PC-9 (cell line): ENCODE measurements at regions not wholly inside any gene's neighbourhood (a gene's known extent, or its start where the extent isn't known, plus 50 kb on each side); places are given as distances from the start of the nearest gene placed in this dataset.

Source experiments
- BruUV-seq: library from RNA; stranded (reverse); fragments of 400-500 nt; replicated peaks from 2 replicates; lab custom pipeline; 2021; lab: Mats Ljungman, UMichigan
- CTCF ChIA-PET: fragments of 300-600 bp; sonication (Branson Sonifier 250); formaldehyde crosslinking; loops from one replicate; lab custom pipeline; 2022; ENCODE audit warnings: antibody characterized with exemption; lab: Charles Lee
- POLR2A ChIA-PET: fragments of 300-600 bp; sonication (Branson Sonifier 250); formaldehyde crosslinking; loops from one replicate; lab custom pipeline; 2022; ENCODE audit warnings: antibody characterized with exemption; ENCODE audit not compliant: unreplicated experiment; lab: Charles Lee
- DNase-seq, 2 experiments: peaks; one replicate each; pipeline versions ENCODE4 v3.0.0 to v3.0.0-alpha.2; 2015 to 2022; ENCODE audit warnings: mixed read lengths in 1 of 2
- H2AFZ ChIP-seq: fragments of 200-600 bp; sonication (generic); 2 replicates; pipeline ENCODE4 v1.8.1; 2017; ENCODE audit warnings: antibody characterized with exemption
- H3F3A ChIP-seq: fragments of 200-600 bp; sonication (generic); 2 replicates; pipeline ENCODE4 v1.8.1; 2017; ENCODE audit warnings: antibody characterized with exemption, mild to moderate bottlenecking, low read depth; ENCODE audit not compliant: insufficient read depth
- H3K27ac ChIP-seq: fragments of 200-600 bp; sonication (generic); 2 replicates; pipeline ENCODE4 v1.6.1; 2016; ENCODE audit warnings: mixed run types
- H3K27me3 ChIP-seq: fragments of 200-600 bp; sonication (generic); 2 replicates; pipeline ENCODE4 v1.6.1; 2016; ENCODE audit warnings: low read depth, mixed run types; ENCODE audit not compliant: insufficient read depth
- H3K36me3 ChIP-seq: fragments of 200-600 bp; sonication (generic); 2 replicates; pipeline ENCODE4 v1.6.1; 2016; ENCODE audit warnings: low read depth, mixed run types
- H3K4me1 ChIP-seq: fragments of 200-600 bp; sonication (generic); replicated peaks from 2 replicates; pipeline ENCODE4 v1.6.1; 2016; ENCODE audit warnings: mixed run types; ENCODE audit not compliant: insufficient read depth
- H3K4me2 ChIP-seq: fragments of 200-600 bp; sonication (generic); 2 replicates; pipeline ENCODE4 v1.6.1; 2017; ENCODE audit warnings: mixed run types
- H3K4me3 ChIP-seq: fragments of 200-600 bp; sonication (generic); 2 replicates; pipeline ENCODE4 v1.6.1; 2016; ENCODE audit warnings: mixed run types
- H3K79me2 ChIP-seq: fragments of 200-600 bp; sonication (generic); 2 replicates; pipeline ENCODE4 v1.6.1; 2017; ENCODE audit warnings: low read depth, mixed run types
- H3K9me2 ChIP-seq: fragments of 200-600 bp; sonication (generic); 2 replicates; pipeline ENCODE4 v1.8.1; 2017; ENCODE audit warnings: mild to moderate bottlenecking; ENCODE audit not compliant: insufficient read depth
- H3K9me3 ChIP-seq: fragments of 200-600 bp; sonication (generic); 2 replicates; pipeline ENCODE4 v1.8.1; 2016; ENCODE audit warnings: low read depth; ENCODE audit not compliant: insufficient read depth
- H4K20me1 ChIP-seq: fragments of 200-600 bp; sonication (generic); 2 replicates; pipeline ENCODE4 v1.8.1; 2017; ENCODE audit not compliant: insufficient read depth
- EZH2 ChIP-seq: fragments of 200-600 bp; sonication (generic); IDR thresholded peaks from 2 replicates; pipeline ENCODE4 v1.8.0; 2017; ENCODE audit warnings: antibody characterized with exemption, low read depth
- intact Hi-C: fragments of 100-400 bp; cut with micrococcal nuclease; formaldehyde crosslinking; loops from one replicate; pipeline ENCODE4 v1.10.0; 2022; ENCODE audit not compliant: unreplicated experiment
- TF ChIP-seq, protein P1 (sequence below): fragments of 200-600 bp; sonication (generic); conservative IDR thresholded peaks from 2 replicates; pipeline ENCODE4 v1.6.1; 2017; ENCODE audit warnings: mixed run types, antibody characterized with exemption, mild to moderate bottlenecking, moderate library complexity

DNA sequence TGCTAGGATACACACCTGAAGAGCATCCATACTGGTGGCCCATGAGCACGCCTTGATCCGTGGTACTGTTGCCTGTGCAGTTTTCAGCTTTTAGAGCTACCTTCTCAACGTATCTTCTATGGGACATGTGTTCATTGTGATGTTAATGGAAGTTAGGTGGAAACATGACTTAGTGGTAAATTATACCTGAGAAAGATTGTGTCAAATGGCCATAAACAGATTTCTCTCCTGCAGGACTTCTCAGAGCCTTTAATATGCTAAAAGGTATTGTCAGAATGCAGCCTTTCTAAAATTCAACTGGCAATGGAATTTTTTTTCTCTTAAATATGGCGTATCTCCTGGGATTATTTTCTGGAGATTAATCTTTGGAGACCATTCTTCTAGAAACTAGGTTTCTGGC lies 148.5 kb downstream of the CDC5L start:
- ChIA-PET POLR2A (no interaction called here), CTCF (no interaction called here)
- no peak overlapping the region for H2AFZ ChIP-seq
- DNase-seq, result no peak
- no peak overlapping the region for H3K4me2 ChIP-seq
- no TSS peak for BruUV-seq
- intact Hi-C loops, result no loop called here
- H3K79me2 ChIP-seq, result no peaks in the 10 kb centered on the region
- no peaks in the 10 kb centered on the region for H3K9me3 ChIP-seq
- no peak overlapping the region for H3K27ac ChIP-seq
- H3K27me3 ChIP-seq, result 0 out of 2 replicates have a peak, but pooled peaks cover 5% of the 10 kb centered on the region
- H3K4me1 ChIP-seq, result no peaks in the 10 kb centered on the region
- no peak for TF ChIP-seq EZH2
- TF ChIP-seq, protein P1, sequence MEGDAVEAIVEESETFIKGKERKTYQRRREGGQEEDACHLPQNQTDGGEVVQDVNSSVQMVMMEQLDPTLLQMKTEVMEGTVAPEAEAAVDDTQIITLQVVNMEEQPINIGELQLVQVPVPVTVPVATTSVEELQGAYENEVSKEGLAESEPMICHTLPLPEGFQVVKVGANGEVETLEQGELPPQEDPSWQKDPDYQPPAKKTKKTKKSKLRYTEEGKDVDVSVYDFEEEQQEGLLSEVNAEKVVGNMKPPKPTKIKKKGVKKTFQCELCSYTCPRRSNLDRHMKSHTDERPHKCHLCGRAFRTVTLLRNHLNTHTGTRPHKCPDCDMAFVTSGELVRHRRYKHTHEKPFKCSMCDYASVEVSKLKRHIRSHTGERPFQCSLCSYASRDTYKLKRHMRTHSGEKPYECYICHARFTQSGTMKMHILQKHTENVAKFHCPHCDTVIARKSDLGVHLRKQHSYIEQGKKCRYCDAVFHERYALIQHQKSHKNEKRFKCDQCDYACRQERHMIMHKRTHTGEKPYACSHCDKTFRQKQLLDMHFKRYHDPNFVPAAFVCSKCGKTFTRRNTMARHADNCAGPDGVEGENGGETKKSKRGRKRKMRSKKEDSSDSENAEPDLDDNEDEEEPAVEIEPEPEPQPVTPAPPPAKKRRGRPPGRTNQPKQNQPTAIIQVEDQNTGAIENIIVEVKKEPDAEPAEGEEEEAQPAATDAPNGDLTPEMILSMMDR, result no peak
- H3K9me2 ChIP-seq, result no peaks in the 10 kb centered on the region
- no peaks in the 10 kb centered on the region for H3K36me3 ChIP-seq
- H3F3A ChIP-seq, result no peaks in the 10 kb centered on the region
- no peaks in the 10 kb centered on the region for H4K20me1 ChIP-seq
- no peak overlapping the region for H3K4me3 ChIP-seq

DNA sequence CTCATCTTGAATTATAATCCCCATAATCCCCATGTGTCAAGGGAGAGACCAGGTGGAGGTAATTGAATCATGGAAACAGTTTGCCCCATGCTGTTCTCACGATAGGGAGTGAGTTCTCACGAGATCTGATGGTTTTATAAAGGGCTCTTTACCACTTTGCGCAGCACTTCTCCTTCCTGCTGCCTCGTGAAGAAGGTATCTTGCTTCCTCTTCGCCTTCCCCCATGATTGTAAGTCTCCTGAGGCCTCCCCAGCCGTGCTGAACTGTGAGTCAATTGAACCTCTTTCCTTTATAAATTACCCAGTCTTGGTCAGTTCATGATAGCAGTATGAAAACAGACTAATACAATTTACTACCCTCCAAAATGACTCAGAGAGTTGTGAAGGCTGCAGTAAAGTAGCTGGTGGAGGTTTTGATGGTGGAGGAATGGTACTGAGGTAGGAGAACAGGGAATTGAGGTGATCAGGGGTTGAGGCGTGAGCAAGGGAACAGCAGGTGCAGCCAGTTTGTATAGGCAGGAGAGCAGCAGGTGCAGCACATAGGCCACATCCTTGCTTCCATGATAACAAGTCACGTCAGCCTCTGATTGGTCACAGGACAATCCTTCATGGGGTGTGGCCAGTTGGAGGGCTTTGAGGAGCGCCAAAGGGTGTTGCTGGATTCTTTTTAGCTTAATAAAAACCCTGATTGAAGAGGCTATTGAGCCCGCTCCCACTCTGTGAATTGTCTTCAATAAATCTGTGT lies 150.0 kb downstream of the CDC5L start:
- H3K4me2 ChIP-seq, result no peak overlapping the region
- no peaks in the 10 kb centered on the region for H3K79me2 ChIP-seq
- H3K27ac ChIP-seq, result no peak overlapping the region
- ChIA-PET CTCF (no interaction called here), POLR2A (no interaction called here)
- intact Hi-C loops, result no loop called here
- H3K4me3 ChIP-seq, result no peak overlapping the region
- no peak for TF ChIP-seq EZH2
- TF ChIP-seq, protein P1, result no peak
- H4K20me1 ChIP-seq, result no peaks in the 10 kb centered on the region
- H3K4me1 ChIP-seq, result no peaks in the 10 kb centered on the region
- H3K36me3 ChIP-seq, result no peaks in the 10 kb centered on the region
- no peaks in the 10 kb centered on the region for H3K9me2 ChIP-seq
- H2AFZ ChIP-seq, result no peak overlapping the region
- no peaks in the 10 kb centered on the region for H3F3A ChIP-seq
- H3K27me3 ChIP-seq, result 0 out of 2 replicates have a peak, but pooled peaks cover 5% of the 10 kb centered on the region
- no peak for DNase-seq
- H3K9me3 ChIP-seq, result no peaks in the 10 kb centered on the region
- no TSS peak for BruUV-seq

DNA sequence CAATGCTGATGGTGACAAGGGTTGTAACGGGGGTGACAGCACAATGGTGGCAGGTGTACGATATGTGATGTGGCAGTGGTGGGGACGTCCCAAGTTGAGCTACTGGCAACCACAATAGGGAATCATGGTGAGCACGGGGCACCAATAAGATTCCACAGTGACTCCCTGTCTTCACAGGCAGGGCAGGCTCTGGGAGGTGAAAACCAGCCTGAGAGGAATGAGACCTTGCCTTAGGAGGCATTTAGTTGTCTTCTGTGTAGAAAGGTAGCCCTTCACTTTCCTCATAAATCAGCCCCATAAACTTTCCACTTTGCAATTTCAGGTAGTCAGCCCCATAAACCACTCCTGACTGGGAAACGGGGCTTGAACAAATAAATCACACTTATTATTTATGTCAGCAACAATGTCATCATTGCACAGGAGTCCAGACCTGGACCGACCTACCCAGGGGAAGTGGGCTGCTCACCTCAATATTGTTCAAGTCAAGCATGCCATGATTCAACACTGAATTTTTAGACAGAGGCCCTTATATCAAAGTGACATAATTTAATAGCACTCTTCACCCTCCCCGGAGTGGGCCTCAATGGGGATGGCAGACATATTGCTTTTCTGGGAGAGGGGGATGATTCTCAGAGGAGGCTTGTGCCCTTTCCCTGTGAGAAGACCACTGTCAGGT lies 150.8 kb downstream of the CDC5L start:
- Histone ChIP-seq H3K27ac (no peak overlapping the region), H3F3A (no peaks in the 10 kb centered on the region), H3K4me2 (no peak overlapping the region), H3K9me3 (no peaks in the 10 kb centered on the region), H3K4me3 (no peak overlapping the region), H2AFZ (no peak overlapping the region), H3K9me2 (no peaks in the 10 kb centered on the region), H3K79me2 (no peaks in the 10 kb centered on the region), H3K27me3 (0 out of 2 replicates have a peak, but pooled peaks cover under 1% of the 10 kb centered on the region), H3K36me3 (no peaks in the 10 kb centered on the region), H3K4me1 (no peaks in the 10 kb centered on the region), H4K20me1 (no peaks in the 10 kb centered on the region)
- intact Hi-C loops, result no loop called here
- DNase-seq, result no peak
- TF ChIP-seq, protein P1, result no peak
- TF ChIP-seq EZH2, result no peak
- CTCF ChIA-PET, result no interaction called here
- BruUV-seq, result no TSS peak
- POLR2A ChIA-PET, result no interaction called here
